T-cell (primary cell): ENCODE measurements at regions not wholly inside any gene's neighbourhood (a gene's known extent, or its start where the extent isn't known, plus 50 kb on each side); places are given as distances from the start of the nearest gene placed in this dataset.
A peak's percentile ranks its signal among the peaks of the same experiment; 100 is the strongest.
"Not testable (repeated sequence)": the region's sequence is repeated elsewhere in the genome, so short reads cannot be mapped to it uniquely, and the experiment has no call there.

Experiments used
- ATAC-seq, 4 experiments: fragments of 200-7000 bp in 3 of 4; fragments of 150-1000 bp in 1 of 4; cut with Tn5 transposase; replicated peaks in 1 of 4; 1 replicate in 3 of 4; 2 replicates in 1 of 4; pipeline ENCODE4 v1.10.0; 2021; ENCODE audit warnings: moderate library complexity in 3 of 4, mild to moderate bottlenecking in 2 of 4, moderate number of reproducible peaks in 1 of 4
- CTCF ChIA-PET, 2 donors: fragments of 300-600 bp; sonication (Branson Sonifier 250); formaldehyde crosslinking; loops; one replicate each; lab custom pipeline; 2022; ENCODE audit warnings: antibody characterized with exemption in 2 of 2; lab: Charles Lee
- POLR2A ChIA-PET, 2 donors: fragments of 300-600 bp; sonication (Branson Sonifier 250); formaldehyde crosslinking; loops; one replicate each; lab custom pipeline; 2022; ENCODE audit warnings: antibody characterized with exemption in 2 of 2; lab: Charles Lee
- DNase-seq, 35 experiments: peaks; one replicate each; pipeline versions ENCODE4 v3.0.0 to v3.0.0-alpha.2; 2013 to 2023
- H3K27ac ChIP-seq: one replicate; pipeline ENCODE4 v1.5.1; 2013; ENCODE audit warnings: low read length
- H3K27me3 ChIP-seq, 2 experiments: replicated peaks in 1 of 2; 1 replicate in 1 of 2; 2 replicates in 1 of 2; pipeline versions ENCODE4 v1.6.1 to v1.7.0; 2013; ENCODE audit warnings: low read length in 1 of 2, mixed read lengths in 1 of 2; ENCODE audit not compliant: control insufficient read depth in 2 of 2, insufficient read depth in 2 of 2; ENCODE audit errors: extremely low read depth in 1 of 2
- H3K36me3 ChIP-seq, 2 donors: 1 replicate in 1 of 2; 2 replicates in 1 of 2; pipeline versions ENCODE4 v1.6.1 to v1.7.0; 2013; ENCODE audit warnings: low read length in 1 of 2; ENCODE audit not compliant: control insufficient read depth in 2 of 2, insufficient read depth in 1 of 2; ENCODE audit errors: extremely low read depth in 1 of 2
- H3K4me1 ChIP-seq, 2 experiments: 1 replicate in 1 of 2; 2 replicates in 1 of 2; pipeline versions ENCODE4 v1.6.1 to v1.7.0; 2013; ENCODE audit warnings: low read length in 2 of 2, mixed read lengths in 1 of 2; ENCODE audit not compliant: insufficient read depth in 2 of 2, control insufficient read depth in 1 of 2; ENCODE audit errors: extremely low read depth in 1 of 2
- H3K4me3 ChIP-seq, 2 donors: 1 replicate in 1 of 2; 2 replicates in 1 of 2; pipeline versions ENCODE4 v1.5.1 to v1.7.0; 2013; ENCODE audit warnings: mild to moderate bottlenecking in 2 of 2, low read length in 1 of 2, moderate library complexity in 1 of 2; ENCODE audit not compliant: control insufficient read depth in 1 of 2; ENCODE audit errors: extremely low read depth in 1 of 2
- H3K9me3 ChIP-seq: 2 replicates; pipeline ENCODE4 v1.7.0; 2013
- H3K27ac Mint-ChIP-seq, 2 donors: one replicate each; pipeline ENCODE4 v1.8.0; 2020 to 2021; ENCODE audit warnings: mild to moderate bottlenecking in 2 of 2, mixed read lengths in 2 of 2
- H3K27me3 Mint-ChIP-seq, 2 donors: one replicate each; pipeline ENCODE4 v1.8.0; 2021 to 2022; ENCODE audit warnings: mixed read lengths in 2 of 2
- H3K36me3 Mint-ChIP-seq: one replicate; pipeline ENCODE4 v1.8.0; 2021; ENCODE audit warnings: mixed read lengths
- H3K4me1 Mint-ChIP-seq, 3 donors: one replicate each; pipeline ENCODE4 v1.8.0; 2020 to 2022; ENCODE audit warnings: mixed read lengths in 3 of 3, mild to moderate bottlenecking in 1 of 3
- H3K4me3 Mint-ChIP-seq, 3 donors: one replicate each; pipeline ENCODE4 v1.8.0; 2020 to 2022; ENCODE audit warnings: mild to moderate bottlenecking in 3 of 3, mixed read lengths in 3 of 3, moderate library complexity in 3 of 3
- H3K9me3 Mint-ChIP-seq, 3 donors: one replicate each; pipeline ENCODE4 v1.8.0; 2020 to 2022; ENCODE audit warnings: mixed read lengths in 3 of 3
- WGBS: methylation state at CpG from one replicate; pipeline ENCODE4 v1.1.5; 2013; ENCODE audit warnings: missing lambda C conversion rate; ENCODE audit not compliant: insufficient coverage; 5-methylcytosine and 5-hydroxymethylcytosine counted together

- POLR2A ChIA-PET, H3K4me1 Mint-ChIP-seq, H3K36me3 ChIP-seq, H3K27ac Mint-ChIP-seq, H3K4me3 ChIP-seq, H3K27ac ChIP-seq, ATAC-seq, H3K4me3 Mint-ChIP-seq, H3K27me3 Mint-ChIP-seq, H3K27me3 ChIP-seq, H3K9me3 ChIP-seq, H3K36me3 Mint-ChIP-seq, H3K4me1 ChIP-seq, CTCF ChIA-PET: not testable (repeated sequence)
- H3K9me3 Mint-ChIP-seq: peaks cover 46 to 69% (median 60%) of the 10 kb centered on the region in 3 donors
- WGBS: 100% methylated on average over 1 of the region's 2 CpGs
- DNase-seq: peak in 1 of 35 experiments; percentile 17
Observed at GRCh38 chr22:11037814-11038213, 4490.2 kb upstream of the OR11H1 start.

- H3K27me3 Mint-ChIP-seq, POLR2A ChIA-PET, H3K27me3 ChIP-seq, H3K4me1 ChIP-seq, H3K27ac ChIP-seq, H3K27ac Mint-ChIP-seq, H3K4me3 ChIP-seq, H3K4me3 Mint-ChIP-seq, ATAC-seq, H3K9me3 ChIP-seq, DNase-seq, H3K4me1 Mint-ChIP-seq, H3K36me3 ChIP-seq, CTCF ChIA-PET, H3K36me3 Mint-ChIP-seq: not testable (repeated sequence)
- peaks cover 50 to 76% (median 66%) of the 10 kb centered on the region in 3 donors for H3K9me3 Mint-ChIP-seq
- WGBS: 56% methylated on average over 3 of the region's 7 CpGs
Observed at GRCh38 chr22:11038786-11039185, 4489.2 kb upstream of the OR11H1 start.

- 80% methylated on average over 8 of the region's 9 CpGs for WGBS
- H3K4me3 ChIP-seq, H3K4me3 Mint-ChIP-seq, H3K36me3 ChIP-seq, H3K27ac Mint-ChIP-seq, H3K4me1 ChIP-seq, H3K4me1 Mint-ChIP-seq, H3K27ac ChIP-seq, H3K9me3 ChIP-seq, DNase-seq, H3K27me3 ChIP-seq, POLR2A ChIA-PET, H3K27me3 Mint-ChIP-seq, CTCF ChIA-PET, H3K36me3 Mint-ChIP-seq, ATAC-seq: not testable (repeated sequence)
- peaks cover 42 to 65% (median 58%) of the 10 kb centered on the region in 3 donors for H3K9me3 Mint-ChIP-seq
Observed at GRCh38 chr22:11041416-11041815, 4486.6 kb upstream of the OR11H1 start.

DNA sequence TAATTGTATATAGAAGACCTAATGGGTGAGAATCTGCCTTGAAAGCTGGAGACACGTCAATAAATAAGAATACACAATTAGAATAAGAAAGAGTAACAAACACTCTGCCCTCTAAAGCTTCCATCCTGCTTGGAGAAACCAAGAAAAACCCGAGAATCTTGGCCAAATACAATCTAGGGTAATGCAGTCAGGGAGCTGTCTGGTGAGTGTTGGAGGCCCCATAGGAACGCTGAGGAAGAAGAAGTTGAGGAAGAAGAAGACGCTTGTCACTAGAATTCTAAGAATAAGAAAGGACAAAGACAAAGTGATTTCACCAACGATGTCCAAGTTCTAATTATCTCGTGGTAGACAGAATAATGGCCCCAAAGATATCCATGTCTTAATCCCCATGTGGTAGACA is 4485.9 kb upstream of the OR11H1 start:
- Mint-ChIP-seq H3K27me3 (no peaks in the 10 kb centered on the region), H3K9me3 (peaks cover 38 to 61% (median 54%) of the 10 kb centered on the region in 3 donors), H3K27ac (no peak overlapping the region), H3K4me1 (no peaks in the 10 kb centered on the region), H3K36me3 (no peaks in the 10 kb centered on the region), H3K4me3 (no peak overlapping the region)
- ATAC-seq (no peak), DNase-seq (no peak)
- Histone ChIP-seq H3K27me3 (no peaks in the 10 kb centered on the region), H3K4me1 (no peaks in the 10 kb centered on the region), H3K36me3 (no peaks in the 10 kb centered on the region), H3K9me3 (peaks cover 6% of the 10 kb centered on the region), H3K4me3 (no peak overlapping the region), H3K27ac (no peak overlapping the region)
- CTCF ChIA-PET: no interaction called here
- 49% methylated on average over 4 of the region's 6 CpGs for WGBS
- POLR2A ChIA-PET: no interaction called here

GRCh38 chr22:11043289-11043688 is 4484.7 kb upstream of the OR11H1 start:
- CTCF ChIA-PET, DNase-seq, ATAC-seq, H3K36me3 ChIP-seq, H3K27ac ChIP-seq, H3K36me3 Mint-ChIP-seq, H3K27ac Mint-ChIP-seq, H3K9me3 ChIP-seq, POLR2A ChIA-PET, H3K4me1 ChIP-seq, H3K27me3 ChIP-seq, H3K27me3 Mint-ChIP-seq, H3K4me1 Mint-ChIP-seq, H3K4me3 ChIP-seq, H3K4me3 Mint-ChIP-seq: not testable (repeated sequence)
- peaks cover 32 to 52% (median 43%) of the 10 kb centered on the region in 3 donors for H3K9me3 Mint-ChIP-seq

DNA sequence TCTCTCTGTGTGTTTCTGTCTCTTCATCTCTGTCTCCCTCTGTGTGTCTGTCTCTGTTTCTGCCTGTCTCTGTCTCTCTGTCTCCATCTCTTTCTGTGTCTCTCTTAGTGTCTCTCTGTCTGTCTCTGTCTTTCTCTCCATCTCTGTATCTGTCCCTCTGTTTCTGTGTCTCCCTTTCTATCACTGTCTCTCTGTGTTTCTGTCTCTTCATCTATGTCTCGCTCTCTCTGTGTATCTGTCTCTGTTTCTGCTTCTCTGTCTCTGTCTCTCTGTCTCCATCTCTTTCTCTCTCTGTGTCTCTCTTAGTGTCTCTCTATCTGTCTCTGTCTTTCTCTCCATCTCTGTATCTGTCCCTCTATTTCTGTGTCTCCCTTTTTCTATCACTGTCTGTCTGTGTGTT is 4479.1 kb upstream of the OR11H1 start:
- WGBS: 80% methylated on average over 1 of the region's 1 CpG
- peaks cover 15 to 25% (median 22%) of the 10 kb centered on the region in 3 donors for H3K9me3 Mint-ChIP-seq
- H3K4me1 Mint-ChIP-seq, H3K4me1 ChIP-seq, POLR2A ChIA-PET, H3K27me3 ChIP-seq, H3K4me3 ChIP-seq, H3K9me3 ChIP-seq, H3K4me3 Mint-ChIP-seq, H3K27ac ChIP-seq, H3K27ac Mint-ChIP-seq, DNase-seq, H3K36me3 Mint-ChIP-seq, H3K27me3 Mint-ChIP-seq, H3K36me3 ChIP-seq, CTCF ChIA-PET, ATAC-seq: not testable (repeated sequence)

GRCh38 chr22:11050226-11050625 is 4477.8 kb upstream of the OR11H1 start:
- H3K27me3 Mint-ChIP-seq, H3K36me3 Mint-ChIP-seq, H3K4me3 ChIP-seq, H3K27me3 ChIP-seq, ATAC-seq, H3K4me1 ChIP-seq, POLR2A ChIA-PET, H3K4me1 Mint-ChIP-seq, DNase-seq, H3K4me3 Mint-ChIP-seq, CTCF ChIA-PET, H3K9me3 ChIP-seq, H3K27ac Mint-ChIP-seq, H3K27ac ChIP-seq, H3K36me3 ChIP-seq: not testable (repeated sequence)
- 90% methylated on average over 5 of the region's 11 CpGs for WGBS
- peaks cover 15 to 30% (median 25%) of the 10 kb centered on the region in 3 donors for H3K9me3 Mint-ChIP-seq
